Ishikawa (cell line): ENCODE measurements at regions not wholly inside any gene's neighbourhood (a gene's known extent, or its start where the extent isn't known, plus 50 kb on each side); places are given as distances from the start of the nearest gene placed in this dataset.

Experiments
- CEBPB ChIP-seq: IDR thresholded peaks from 2 replicates; pipeline ENCODE4 v1.6.1; 2012
- EP300 ChIP-seq: IDR thresholded peaks from 2 replicates; pipeline ENCODE4 v1.6.1; 2012; ENCODE audit warnings: borderline replicate concordance
- FOXM1 ChIP-seq: IDR thresholded peaks from 2 replicates; pipeline ENCODE4 v1.6.1; 2012; ENCODE audit warnings: low read depth, borderline replicate concordance
- MAX ChIP-seq: IDR thresholded peaks from 2 replicates; pipeline ENCODE4 v1.6.1; 2012
- NFIC ChIP-seq: IDR thresholded peaks from 2 replicates; pipeline ENCODE4 v1.6.1; 2012
- RAD21 ChIP-seq: IDR thresholded peaks from 2 replicates; pipeline ENCODE4 v1.6.1; 2012; ENCODE audit warnings: low read depth
- REST ChIP-seq: IDR thresholded peaks from 2 replicates; pipeline ENCODE4 v1.6.1; 2012; ENCODE audit warnings: low read depth, mild to moderate bottlenecking
- TAF1 ChIP-seq: IDR thresholded peaks from 2 replicates; pipeline ENCODE4 v1.6.1; 2012; ENCODE audit warnings: low read depth, mild to moderate bottlenecking
- TCF12 ChIP-seq: IDR thresholded peaks from 2 replicates; pipeline ENCODE4 v1.6.1; 2012; ENCODE audit warnings: low read depth
- TEAD4 ChIP-seq: IDR thresholded peaks from 2 replicates; pipeline ENCODE4 v1.6.1; 2012
- USF1 ChIP-seq: IDR thresholded peaks from 2 replicates; pipeline ENCODE4 v1.6.1; 2012
- YY1 ChIP-seq: IDR thresholded peaks from 2 replicates; pipeline ENCODE4 v1.6.1; 2012; ENCODE audit warnings: low read depth
- ZBTB7A ChIP-seq: IDR thresholded peaks from 2 replicates; pipeline ENCODE4 v1.6.1; 2012; ENCODE audit warnings: low read depth

GRCh38 chr15:87454860-87455259 is 801.7 kb downstream of the NTRK3 start:
- no peak for TF ChIP-seq CEBPB
- TF ChIP-seq YY1: no peak
- no peak for TF ChIP-seq MAX
- no peak for TF ChIP-seq NFIC
- no peak for TF ChIP-seq EP300
- no peak for TF ChIP-seq TAF1
- TF ChIP-seq TCF12: no peak
- no peak for TF ChIP-seq REST
- no peak for TF ChIP-seq TEAD4
- no peak for TF ChIP-seq USF1
- no peak for TF ChIP-seq ZBTB7A
- no peak for TF ChIP-seq RAD21
- no peak for TF ChIP-seq FOXM1
